ENCODE measurements at regions not wholly inside any gene's neighbourhood (a gene's known extent, or its start where the extent isn't known, plus 50 kb on each side); places are given as distances from the start of the nearest gene placed in this dataset.

DNA sequence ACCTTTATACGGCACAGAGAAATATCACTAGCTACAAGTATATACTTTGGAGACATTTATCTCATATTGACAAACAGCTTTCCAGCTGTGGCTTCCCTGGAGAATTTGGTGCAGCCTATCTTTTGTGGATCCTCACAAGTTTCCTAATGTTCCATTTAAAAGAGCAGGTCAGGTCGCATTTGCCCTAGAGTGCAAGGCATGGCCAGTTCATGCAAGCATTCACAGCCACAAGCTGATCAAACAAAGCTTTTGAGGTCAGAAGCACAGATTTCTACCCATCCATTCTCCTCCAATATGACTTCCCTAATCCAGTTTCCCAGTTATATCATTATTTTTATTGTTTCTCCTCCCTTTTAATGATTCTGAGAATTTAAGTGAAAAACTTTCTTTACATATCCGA is 1008.4 kb upstream of the AGA start:
- DNase-seq = no peak

DNA sequence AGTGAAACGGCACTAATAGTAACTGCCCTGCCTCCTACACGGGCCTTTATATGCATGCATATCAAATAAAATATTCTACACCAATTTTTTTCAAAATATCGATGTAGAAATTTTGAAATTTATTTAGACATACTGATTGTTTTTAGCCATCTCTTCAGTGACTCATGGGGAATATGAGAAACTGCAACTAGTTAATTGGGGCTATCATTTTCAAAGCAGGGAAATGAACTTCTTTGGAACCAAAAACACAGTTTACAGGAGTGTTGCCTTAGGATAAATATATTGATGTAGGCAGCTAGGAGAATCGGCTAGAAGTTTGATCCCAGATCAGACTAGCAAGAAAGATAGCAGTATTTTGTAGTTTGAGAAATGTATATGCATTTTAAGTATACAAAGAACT is 1010.8 kb upstream of the AGA start:
- no peak for DNase-seq

- no peak for DNase-seq
Observed at GRCh38 chr4:178457286-178457685, 1015.0 kb upstream of the AGA start.

DNA sequence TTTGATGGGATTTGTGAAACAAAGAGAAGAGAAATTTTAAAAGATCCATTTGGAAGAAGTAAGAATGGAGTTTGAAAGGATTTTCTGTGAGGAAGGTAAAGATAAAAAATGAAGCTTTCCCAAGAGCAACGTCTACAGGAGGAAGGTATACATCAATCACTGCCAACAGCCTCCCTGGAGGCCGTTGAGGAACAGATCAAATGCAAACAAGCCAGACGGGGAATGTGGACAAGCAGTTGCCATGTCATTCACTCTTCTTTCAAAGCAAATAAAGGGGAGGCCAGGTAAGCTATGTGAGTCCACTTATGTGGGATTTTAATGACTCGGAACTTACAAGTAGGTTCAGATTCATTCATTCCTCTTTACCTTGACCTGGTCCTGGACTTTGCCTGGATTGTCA is 1020.5 kb upstream of the AGA start:
- no peak for DNase-seq

DNA sequence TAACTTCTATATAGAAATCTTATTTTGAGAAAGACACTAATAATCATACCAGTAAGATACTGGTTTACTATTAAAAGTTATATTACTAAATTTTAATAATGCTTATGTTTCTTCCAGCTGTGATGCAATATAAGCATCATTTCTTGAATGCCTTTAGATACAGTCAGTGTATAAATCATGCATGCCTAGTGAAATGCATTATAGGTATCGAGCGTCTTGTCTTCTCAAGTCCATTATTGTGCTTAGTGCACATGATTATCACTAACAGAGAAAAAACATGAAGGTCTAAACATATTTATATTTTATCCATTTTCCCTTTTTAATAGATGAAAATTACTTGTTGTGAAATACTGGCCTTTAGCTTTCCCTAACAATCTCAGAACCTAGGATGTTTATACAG is 1021.5 kb upstream of the AGA start:
- DNase-seq = no peak

DNA sequence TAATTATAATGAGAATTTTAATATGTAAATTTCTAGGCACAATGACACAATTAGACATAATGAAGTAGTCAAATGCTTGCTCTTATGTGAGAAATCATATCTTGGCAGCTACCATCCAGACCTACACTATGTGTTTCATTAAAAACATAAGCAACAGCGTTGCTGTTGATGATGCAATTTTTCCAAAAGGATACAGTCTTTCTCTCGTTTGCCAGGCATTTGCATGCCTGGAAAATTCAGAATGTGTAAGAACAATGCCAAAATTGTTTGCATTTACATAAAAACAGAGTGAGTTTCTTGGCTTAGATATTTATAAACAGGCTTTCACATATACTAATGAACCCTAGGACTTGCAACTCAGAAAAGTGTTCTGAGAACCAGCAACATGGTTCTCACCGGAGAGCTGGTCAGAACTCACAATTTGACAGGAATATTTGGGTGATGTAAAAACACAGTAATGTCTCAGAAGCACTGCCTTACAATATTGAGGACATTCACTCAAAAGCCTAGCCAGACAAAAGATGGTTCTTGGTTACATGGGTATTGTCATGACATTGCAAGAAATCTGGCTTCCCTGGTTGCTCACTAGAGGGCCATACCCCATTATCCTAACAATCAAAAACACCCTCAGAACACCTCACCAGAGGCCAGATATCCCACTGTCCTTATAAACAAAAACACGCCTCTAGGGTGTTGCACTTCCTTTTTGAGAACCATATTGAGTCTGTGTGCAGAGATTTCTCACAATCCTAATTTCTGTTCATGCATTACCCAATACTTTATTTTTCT is 1029.0 kb upstream of the AGA start:
- DNase-seq = no peak

DNA sequence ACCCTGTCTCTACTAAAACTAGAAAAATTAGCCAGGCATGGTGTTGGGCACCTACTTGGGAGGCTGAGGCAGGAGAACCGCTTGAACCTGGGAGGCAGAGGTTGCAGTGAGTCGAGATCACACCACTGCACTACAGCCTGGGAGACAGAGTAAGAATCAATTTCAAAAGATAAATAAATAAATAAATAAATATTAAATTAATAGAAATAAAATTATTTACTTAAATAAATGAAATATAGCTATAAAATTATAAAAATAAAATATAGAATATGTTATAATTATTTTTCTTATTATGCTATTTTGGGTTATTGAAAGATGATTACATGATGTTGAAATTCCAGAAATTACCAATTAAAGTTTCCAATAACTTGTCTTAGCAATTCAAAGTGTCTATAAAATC is 1029.8 kb upstream of the AGA start:
- no peak for DNase-seq

DNA sequence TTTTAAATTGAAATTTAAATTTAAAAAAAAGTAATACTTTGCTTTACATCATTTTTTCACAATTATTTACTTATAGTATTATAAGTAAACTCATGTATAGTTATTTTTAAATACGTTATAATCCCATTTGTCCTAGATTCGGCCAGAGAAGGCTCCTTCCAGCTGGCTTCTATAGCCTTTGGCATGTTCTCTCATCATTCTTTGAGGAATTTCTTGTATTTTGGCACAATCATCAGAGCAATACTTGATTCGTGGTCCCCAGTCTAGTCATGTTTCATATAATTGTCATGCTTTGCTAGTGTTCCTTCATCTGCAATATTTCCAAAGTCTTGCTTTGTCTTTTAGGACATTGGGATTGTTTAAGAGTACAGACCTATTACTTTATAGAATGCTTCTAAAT is 1037.9 kb upstream of the AGA start:
- no peak for DNase-seq

- no peak for DNase-seq
Observed at GRCh38 chr4:178480881-178481280, 1038.6 kb upstream of the AGA start.

- DNase-seq = no peak
Observed at GRCh38 chr4:178481564-178481963, 1039.3 kb upstream of the AGA start.

GRCh38 chr4:178523038-178523437 is 1080.8 kb upstream of the AGA start:
- DNase-seq = no peak

- no peak for DNase-seq
Observed at GRCh38 chr4:178535939-178536579, 1093.8 kb upstream of the AGA start.

DNA sequence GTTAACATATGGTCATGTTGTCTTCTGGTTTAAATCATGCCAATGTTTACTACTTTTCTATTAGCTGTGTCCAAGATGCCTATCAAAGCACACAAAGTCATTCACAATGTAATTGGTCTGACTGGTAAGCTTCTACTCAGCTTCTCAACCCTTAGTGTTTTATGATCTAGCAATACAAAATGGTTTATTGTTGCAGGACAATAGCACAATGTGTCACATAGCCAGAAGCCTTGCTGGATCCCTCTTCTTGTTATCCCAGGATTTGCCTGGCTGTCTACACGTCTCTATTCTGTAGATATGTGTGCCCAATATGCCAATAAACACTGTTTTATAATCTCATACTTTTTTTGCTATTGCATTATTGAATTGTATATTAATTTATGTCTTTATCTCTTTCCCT is 1111.0 kb upstream of the AGA start:
- no peak for DNase-seq

DNA sequence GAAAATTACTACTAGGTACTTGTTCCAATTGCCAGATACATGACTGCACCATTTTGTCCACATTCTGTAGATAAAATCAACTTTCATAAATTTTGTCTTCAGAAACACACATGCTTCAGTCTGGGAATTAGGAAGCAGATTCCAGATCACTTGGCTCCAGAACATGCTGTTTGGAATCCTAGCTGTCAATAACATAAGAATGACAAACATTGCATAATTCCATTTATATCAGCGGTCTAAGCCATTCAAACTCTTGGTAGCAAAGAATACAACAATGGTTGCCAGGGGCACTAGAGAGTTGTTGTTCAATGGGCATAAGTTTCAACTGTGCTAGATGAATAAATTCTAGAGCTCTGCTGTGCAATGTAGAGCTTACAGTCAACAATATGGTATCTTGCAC is 1112.1 kb upstream of the AGA start:
- no peak for DNase-seq

DNA sequence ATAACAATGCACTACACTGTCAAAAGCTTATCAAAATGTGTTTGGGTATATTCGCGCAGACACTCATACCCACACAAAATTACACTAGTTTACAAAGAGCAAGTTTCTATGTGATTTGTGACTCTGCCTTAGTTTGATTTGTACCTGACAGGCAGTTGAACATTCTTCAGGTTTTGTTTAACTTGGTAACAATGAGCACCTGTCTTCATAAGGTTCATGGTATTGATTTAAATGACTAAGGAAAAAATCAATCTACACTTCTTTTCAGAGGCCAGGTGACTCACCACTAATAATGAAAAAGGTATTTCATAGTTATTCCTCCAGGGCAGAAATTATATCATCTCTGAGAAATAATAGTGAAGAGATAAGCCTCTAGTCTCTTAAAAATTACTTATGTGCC is 1114.6 kb upstream of the AGA start:
- no peak for DNase-seq

GRCh38 chr4:178577933-178578332 is 1135.7 kb upstream of the AGA start:
- DNase-seq = no peak

DNA sequence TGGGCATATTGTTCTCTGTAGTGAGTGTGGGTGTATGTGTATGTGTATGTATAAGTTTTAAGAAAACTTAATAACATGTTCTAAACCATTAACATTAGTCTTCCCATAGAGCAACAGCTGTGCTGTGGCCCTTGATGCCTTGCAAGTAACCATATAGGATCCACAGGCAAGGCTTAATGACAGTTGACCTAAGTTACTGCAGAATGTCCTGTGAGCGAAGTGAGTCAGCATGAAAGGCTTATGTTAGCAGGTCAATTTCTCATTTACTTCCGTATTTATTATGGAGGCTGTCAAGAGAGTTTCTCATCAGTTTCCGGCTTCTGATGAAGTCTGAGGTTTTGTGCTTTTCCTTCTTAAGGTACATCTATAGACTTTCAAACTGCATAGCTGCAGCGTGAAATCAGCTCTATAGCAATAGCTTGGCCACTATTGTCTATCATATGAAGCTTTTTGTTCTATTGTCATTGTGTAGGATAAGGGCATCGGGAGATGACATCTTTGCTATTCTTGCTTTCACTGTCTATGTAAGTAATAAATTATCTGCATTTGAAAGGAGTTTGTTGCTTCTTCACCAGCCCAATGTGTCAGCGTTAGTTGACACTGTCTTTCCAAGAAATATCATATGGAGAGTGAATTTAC is 1153.4 kb upstream of the AGA start:
- DNase-seq = no peak

- DNase-seq = no peak
Observed at GRCh38 chr4:178598672-178599071, 1156.4 kb upstream of the AGA start.

DNA sequence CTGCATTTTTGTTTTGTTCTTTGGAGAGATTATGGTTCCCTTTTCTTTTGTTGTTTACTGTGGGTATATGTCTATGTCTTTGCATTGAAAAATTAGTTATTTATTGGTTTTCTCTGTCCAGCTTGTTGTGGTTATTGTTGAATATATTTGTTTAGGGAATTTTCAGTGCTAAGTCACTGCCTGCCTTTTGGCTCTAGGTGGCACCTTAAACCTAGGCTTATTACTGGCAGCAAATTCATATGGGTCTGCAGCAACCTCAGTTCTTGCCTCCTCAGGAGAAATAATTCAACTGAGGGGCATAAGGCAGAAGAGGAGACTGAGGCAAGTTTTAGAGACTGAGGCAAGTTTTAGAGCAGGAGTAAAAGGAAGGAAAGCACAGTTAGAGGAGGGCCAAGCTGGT is 1157.3 kb upstream of the AGA start:
- DNase-seq = no peak

- no peak for DNase-seq
Observed at GRCh38 chr4:178602833-178603232, 1160.6 kb upstream of the AGA start.

DNA sequence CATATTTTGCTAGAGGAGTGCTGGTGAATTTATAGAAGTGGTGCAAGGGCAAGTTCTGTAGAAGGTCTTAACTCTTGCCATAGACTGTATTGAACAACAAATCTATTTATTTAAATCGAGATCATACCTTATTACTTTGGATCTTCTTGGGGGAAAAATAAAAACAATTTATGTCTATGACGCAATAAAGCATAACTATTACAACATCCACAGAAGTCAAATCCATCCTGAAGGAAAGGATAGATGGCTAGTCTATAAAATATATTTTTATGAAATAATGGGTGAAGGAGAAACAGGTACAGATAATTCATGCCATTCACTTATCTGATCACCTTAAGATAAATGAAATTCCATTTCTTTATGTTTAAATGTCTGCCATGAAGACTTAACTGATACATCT is 1168.8 kb upstream of the AGA start:
- DNase-seq = no peak

DNA sequence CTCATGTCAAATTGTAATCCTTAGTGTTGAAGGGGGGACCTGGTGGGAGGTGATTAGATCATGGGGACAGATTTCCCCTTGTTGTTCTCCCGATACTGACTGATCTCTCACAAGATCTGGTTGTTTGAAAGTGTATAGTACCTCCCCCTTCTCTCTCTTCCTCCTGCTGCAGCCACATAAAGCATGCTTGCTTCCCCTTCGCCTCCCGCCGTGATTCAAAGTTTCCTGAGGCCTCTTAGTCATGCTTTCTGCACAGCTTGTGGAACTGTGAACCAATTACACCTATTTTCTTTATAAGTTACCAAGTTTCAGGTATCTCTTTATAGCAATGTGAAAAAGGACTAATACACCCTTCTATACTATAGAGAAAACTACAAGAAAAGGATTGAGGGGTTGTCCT is 1170.5 kb upstream of the AGA start:
- no peak for DNase-seq

DNA sequence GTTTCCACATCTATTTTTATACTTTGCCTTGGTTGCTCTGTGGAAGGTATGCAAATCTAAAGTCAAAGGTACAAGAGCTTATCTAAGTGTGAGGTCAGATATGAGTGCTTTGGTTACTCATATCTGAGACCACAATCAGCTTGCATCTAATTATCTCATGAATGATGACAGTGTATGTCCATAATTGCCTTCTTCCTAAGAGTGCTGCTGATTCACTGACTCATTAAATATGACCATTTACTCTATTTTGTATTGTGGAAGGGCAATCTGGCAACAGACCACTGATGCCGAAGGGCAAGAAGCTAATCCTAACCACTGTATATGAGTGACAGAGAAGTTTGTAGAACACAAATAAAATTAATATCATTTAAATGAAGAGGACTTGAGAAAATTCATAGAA is 1190.2 kb upstream of the AGA start:
- no peak for DNase-seq

DNA sequence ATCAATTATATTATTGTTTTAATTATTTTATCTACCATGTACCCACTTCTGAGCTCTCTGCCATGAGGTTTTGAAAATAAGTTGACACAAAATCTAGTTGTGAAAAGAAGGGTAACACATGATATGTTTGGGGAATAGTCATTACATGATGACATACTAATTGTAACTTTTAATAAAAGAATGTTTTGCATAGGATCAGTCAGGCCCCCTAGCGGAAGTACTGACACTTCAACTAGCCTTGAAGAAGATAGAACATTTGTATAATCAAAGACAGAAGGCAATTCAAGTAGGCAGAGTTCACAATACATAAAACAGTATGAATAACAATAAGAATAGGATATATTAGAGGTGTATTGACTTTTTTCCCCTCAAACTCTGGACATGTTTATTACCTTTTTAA is 1191.0 kb upstream of the AGA start:
- no peak for DNase-seq

DNA sequence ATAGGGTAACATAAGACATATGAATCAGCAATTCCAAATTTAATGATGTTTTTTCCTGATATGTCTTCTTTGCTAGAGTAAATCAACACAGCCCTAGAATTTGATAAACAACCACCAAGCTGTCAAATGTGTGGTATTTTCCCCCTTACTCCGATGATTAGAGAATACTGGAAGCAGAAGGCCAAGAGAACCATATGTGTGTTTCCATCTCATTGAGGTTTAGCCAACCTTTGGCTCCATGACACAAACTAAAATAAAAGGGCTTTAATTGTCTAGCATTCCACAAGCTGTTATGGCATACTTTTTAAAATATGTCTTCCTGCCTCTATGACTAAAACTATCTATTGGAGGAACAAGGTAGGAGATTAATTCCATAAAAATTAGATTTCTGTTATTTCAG is 1222.4 kb upstream of the AGA start:
- no peak for DNase-seq

Measured in DMS 273 treated with DMSO at 0.1 percent for 48 hours (cell line).